ENCODE measurements at regions not wholly inside any gene's neighbourhood (a gene's known extent, or its start where the extent isn't known, plus 50 kb on each side); places are given as distances from the start of the nearest gene placed in this dataset.

- intact Hi-C loops (cut with micrococcal nuclease): no loop called here
- Mint-ChIP-seq H3K4me3 (no peak overlapping the region), H3K4me1 (peaks cover 4% of the 10 kb centered on the region), H3K36me3 (ENCODE audit: low read depth) (no peaks in the 10 kb centered on the region), H3K27me3 (no peaks in the 10 kb centered on the region), H3K27ac (no peak overlapping the region), H3K9me3 (no peaks in the 10 kb centered on the region)
- TF ChIP-seq CTCF (IDR thresholded peaks at IDR 0.05): no peak
- ChIA-PET POLR2A (no interaction called here), CTCF (no interaction called here)
- ATAC-seq (ENCODE audit: low read depth) (no peak), DNase-seq (no peak)
Measured at GRCh38 chr11:22920939-22921565, 60.8 kb upstream of the CCDC179 start.

- no peak for TF ChIP-seq CTCF (IDR thresholded peaks at IDR 0.05)
- Mint-ChIP-seq H3K4me1 (peaks cover 4% of the 10 kb centered on the region), H3K36me3 (ENCODE audit: low read depth) (no peaks in the 10 kb centered on the region), H3K9me3 (no peaks in the 10 kb centered on the region), H3K27ac (no peak overlapping the region), H3K27me3 (no peaks in the 10 kb centered on the region), H3K4me3 (no peak overlapping the region)
- intact Hi-C loops (cut with micrococcal nuclease): no loop called here
- no peak for DNase-seq
- ChIA-PET CTCF (no interaction called here), POLR2A (no interaction called here)
- ATAC-seq (ENCODE audit: low read depth): no peak
Measured at GRCh38 chr11:22922672-22923071, 62.4 kb upstream of the CCDC179 start.

- CTCF ChIA-PET: no interaction called here
- Mint-ChIP-seq H3K4me3 (no peak overlapping the region), H3K27me3 (no peaks in the 10 kb centered on the region), H3K36me3 (ENCODE audit: low read depth) (no peaks in the 10 kb centered on the region), H3K9me3 (no peaks in the 10 kb centered on the region), H3K4me1 (peaks cover 4% of the 10 kb centered on the region), H3K27ac (no peak overlapping the region)
- TF ChIP-seq CTCF (IDR thresholded peaks at IDR 0.05): no peak
- intact Hi-C loops (cut with micrococcal nuclease): no loop called here
- POLR2A ChIA-PET: no interaction called here
- ATAC-seq (ENCODE audit: low read depth): no peak
- no peak for DNase-seq
Measured at GRCh38 chr11:22923561-22923960, 63.3 kb upstream of the CCDC179 start.

GRCh38 chr11:22926341-22926740 lies 66.1 kb upstream of the CCDC179 start:
- intact Hi-C loops (cut with micrococcal nuclease): no loop called here
- ATAC-seq (ENCODE audit: low read depth) (no peak), DNase-seq (no peak)
- Mint-ChIP-seq H3K36me3 (ENCODE audit: low read depth) (no peaks in the 10 kb centered on the region), H3K27ac (no peak overlapping the region), H3K27me3 (no peaks in the 10 kb centered on the region), H3K9me3 (no peaks in the 10 kb centered on the region), H3K4me3 (no peak overlapping the region), H3K4me1 (peaks cover 5% of the 10 kb centered on the region)
- ChIA-PET CTCF (interaction anchor here (1.2 kb wide), 1 partner anchor 11 kb away, joined by 3 read pairs; no protein-coding TSS in a partner anchor), POLR2A (no interaction called here)
- no peak for TF ChIP-seq CTCF (IDR thresholded peaks at IDR 0.05)

GRCh38 chr11:22927793-22928192 lies 67.5 kb upstream of the CCDC179 start:
- CTCF ChIA-PET: no interaction called here
- DNase-seq: no peak
- H3K4me1 Mint-ChIP-seq: peaks cover 9% of the 10 kb centered on the region
- no peak for TF ChIP-seq CTCF (IDR thresholded peaks at IDR 0.05)
- H3K9me3 Mint-ChIP-seq: no peaks in the 10 kb centered on the region
- H3K4me3 Mint-ChIP-seq: no peak overlapping the region
- H3K36me3 Mint-ChIP-seq (ENCODE audit: low read depth): no peaks in the 10 kb centered on the region
- no peak overlapping the region for H3K27ac Mint-ChIP-seq
- intact Hi-C loops (cut with micrococcal nuclease): no loop called here
- H3K27me3 Mint-ChIP-seq: no peaks in the 10 kb centered on the region
- POLR2A ChIA-PET: no interaction called here
- ATAC-seq (ENCODE audit: low read depth): no peak
